ENCODE measurements at regions not wholly inside any gene's neighbourhood (a gene's known extent, or its start where the extent isn't known, plus 50 kb on each side); places are given as distances from the start of the nearest gene placed in this dataset.
"Not testable (repeated sequence)": the region's sequence is repeated elsewhere in the genome, so short reads cannot be mapped to it uniquely, and the experiment has no call there.

GRCh38 chr5:124889850-124890249 lies 143.4 kb upstream of the ZNF608 start:
- no peak for DNase-seq (ENCODE audit: low spot score)

GRCh38 chr5:124890442-124890841 lies 144.0 kb upstream of the ZNF608 start:
- intact Hi-C loops (cut with DNase I): not testable (repeated sequence)

More at GRCh38 chr5:124889850-124890249, 143.4 kb upstream of the ZNF608 start:
- intact Hi-C loops (cut with DNase I): no loop called here

GRCh38 chr5:124891179-124891578 lies 144.7 kb upstream of the ZNF608 start:
- no peak for DNase-seq (ENCODE audit: low spot score)
- intact Hi-C loops (cut with DNase I): no loop called here

More at GRCh38 chr5:124890442-124890841, 144.0 kb upstream of the ZNF608 start:
- DNase-seq (ENCODE audit: low spot score): not testable (repeated sequence)

- no peak for DNase-seq (ENCODE audit: low spot score)
- intact Hi-C loops (cut with DNase I): no loop called here
Measured at GRCh38 chr5:124892185-124892848, 145.9 kb upstream of the ZNF608 start.

- intact Hi-C loops (cut with DNase I): no loop called here
- no peak for DNase-seq (ENCODE audit: low spot score)
Measured at GRCh38 chr5:124894541-124894940, 148.1 kb upstream of the ZNF608 start.

GRCh38 chr5:124895236-124895635 lies 148.8 kb upstream of the ZNF608 start:
- DNase-seq (ENCODE audit: low spot score): no peak
- intact Hi-C loops (cut with DNase I): no loop called here

DNA sequence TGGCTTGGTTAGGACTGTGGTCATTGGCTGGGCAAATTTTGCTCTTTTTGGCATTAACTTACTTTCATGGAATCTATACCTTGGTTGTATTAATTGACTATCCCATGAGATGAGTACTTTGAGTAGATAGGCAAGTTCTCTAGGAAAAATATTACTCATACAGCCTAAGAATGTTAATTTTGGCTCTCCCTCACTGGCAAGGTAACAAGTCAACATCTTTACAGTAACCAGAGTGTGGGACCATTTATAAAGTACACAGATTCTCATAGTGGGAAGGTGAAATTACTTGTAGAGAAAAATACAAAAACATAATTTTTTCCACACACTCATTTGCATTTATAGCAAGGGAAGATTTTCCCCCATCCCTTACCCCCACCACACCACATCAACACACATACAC lies 154.6 kb upstream of the ZNF608 start:
- no peak for DNase-seq (ENCODE audit: low spot score)
- intact Hi-C loops (cut with DNase I): loop anchor here (5.0 to 10.0 kb wide), 2 partner anchors 89 to 366 kb away; no protein-coding TSS in a partner anchor

DNA sequence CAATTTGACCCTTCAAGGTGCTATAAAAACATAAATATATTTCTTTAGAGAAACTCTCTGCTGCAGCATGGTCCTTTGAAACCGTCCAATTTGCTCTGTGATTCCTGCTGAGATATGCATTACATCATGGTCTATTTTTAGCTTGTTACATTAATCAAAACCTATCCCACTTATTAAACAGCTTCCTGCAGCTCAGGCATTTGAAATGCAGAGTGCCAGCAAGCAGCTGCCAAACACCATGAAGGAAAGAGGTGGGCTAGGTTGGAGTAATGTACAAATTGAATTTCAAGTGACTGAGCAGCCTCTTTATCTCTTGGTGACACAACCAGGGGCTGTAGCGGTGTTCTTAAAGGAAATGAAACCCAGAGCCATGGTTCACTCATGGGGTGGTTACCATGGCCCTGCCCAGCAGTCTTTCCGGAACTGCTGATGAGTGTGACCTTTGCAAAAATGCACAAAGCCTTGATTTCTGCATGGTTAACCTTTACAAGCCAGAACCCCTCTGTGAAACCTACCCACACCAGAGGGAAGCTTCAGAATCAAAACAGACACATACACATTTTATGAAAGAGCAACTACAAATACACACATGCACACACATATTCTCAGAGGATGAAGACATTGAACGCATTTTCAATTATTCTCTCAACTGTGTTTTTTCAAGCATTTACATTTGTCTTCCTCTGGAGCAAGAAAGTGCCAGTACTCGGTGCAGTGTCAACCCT lies 155.8 kb upstream of the ZNF608 start:
- intact Hi-C loops (cut with DNase I): loop anchor here (5.0 to 10.0 kb wide), 2 partner anchors 90 to 367 kb away; no protein-coding TSS in a partner anchor
- no peak for DNase-seq (ENCODE audit: low spot score)

DNA sequence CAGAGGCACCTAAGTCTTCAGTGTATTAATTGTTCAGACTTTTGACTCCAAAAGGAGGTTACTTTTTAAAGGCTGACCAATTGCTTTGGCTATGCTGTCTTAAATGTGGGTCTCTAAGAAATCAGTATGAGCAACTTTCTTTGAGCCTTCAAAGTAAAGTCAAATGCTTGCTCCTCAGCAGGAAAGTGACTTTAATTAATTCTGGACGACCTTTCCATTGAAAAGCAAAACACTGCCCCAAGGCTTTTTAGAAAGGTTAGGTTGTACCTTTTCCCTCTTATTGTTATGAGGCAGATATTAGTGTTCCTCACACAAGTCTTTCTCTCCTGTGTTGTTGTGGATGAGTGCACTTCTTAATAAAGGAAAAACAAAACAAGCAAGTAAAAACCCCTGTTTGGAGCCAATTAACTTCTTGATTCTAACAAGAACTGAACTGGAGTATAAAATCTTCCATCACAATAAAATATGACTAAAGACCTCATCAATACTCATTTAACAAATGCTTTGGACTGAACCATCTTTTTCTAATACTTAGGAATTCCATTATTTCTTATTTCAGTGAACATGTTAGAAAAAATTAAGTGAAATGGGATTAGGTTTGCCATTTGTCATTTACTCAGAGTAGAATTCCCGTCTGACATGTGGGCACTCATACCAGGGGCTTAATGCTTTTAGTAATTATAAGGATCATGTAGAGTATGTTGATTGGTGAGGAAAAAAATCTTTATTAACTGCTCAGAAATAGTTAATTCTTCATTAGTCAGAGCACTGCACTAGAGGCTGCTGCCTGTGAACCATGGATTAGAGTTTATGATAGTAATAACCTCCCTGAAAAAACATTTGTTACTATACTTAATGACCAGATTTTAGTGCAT lies 159.1 kb upstream of the ZNF608 start:
- DNase-seq (ENCODE audit: low spot score): no peak
- intact Hi-C loops (cut with DNase I): loop anchor here (1.0 to 10.0 kb wide), 7 partner anchors 42 to 371 kb away; no protein-coding TSS in a partner anchor

- intact Hi-C loops (cut with DNase I): loop anchor here (1.0 to 10.0 kb wide), 7 partner anchors 41 to 372 kb away; no protein-coding TSS in a partner anchor
- DNase-seq (ENCODE audit: low spot score): no peak
Measured at GRCh38 chr5:124906339-124907097, 160.1 kb upstream of the ZNF608 start.

DNA sequence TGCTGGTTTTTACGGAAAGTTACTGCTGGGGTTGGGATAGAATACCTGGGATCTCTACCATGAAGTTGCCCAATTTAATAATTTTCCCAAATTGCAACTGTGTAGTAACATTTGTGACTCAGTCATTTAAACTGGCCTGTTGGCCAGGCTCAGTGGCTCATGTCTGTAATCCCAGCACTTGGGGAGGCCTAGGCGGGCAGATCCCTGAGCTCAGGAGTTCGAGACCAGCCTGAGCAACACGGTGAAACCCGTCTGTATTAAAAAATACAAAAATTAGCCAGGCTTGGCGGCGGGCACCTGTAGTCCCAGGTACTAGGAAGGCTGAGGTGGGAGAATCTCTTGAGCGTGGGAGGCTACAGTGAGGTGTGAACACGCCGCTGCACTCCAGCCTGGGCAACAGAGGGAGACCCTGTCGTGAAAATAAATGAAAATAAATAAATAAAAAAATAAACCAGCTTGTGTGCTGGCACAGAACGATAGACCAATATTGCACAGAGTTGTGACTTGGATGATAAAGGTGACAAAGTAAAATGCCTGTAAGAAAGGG lies 160.7 kb upstream of the ZNF608 start:
- intact Hi-C loops (cut with DNase I): loop anchor here (2.0 to 10.0 kb wide), 6 partner anchors 40 to 372 kb away; no protein-coding TSS in a partner anchor

GRCh38 chr5:124908581-124909451 lies 162.4 kb upstream of the ZNF608 start:
- intact Hi-C loops (cut with DNase I): loop anchor here (5.0 to 10.0 kb wide), 5 partner anchors 38 to 374 kb away; no protein-coding TSS in a partner anchor

More for the DNA sequence above, 160.7 kb upstream of the ZNF608 start:
- no peak for DNase-seq (ENCODE audit: low spot score)

DNA sequence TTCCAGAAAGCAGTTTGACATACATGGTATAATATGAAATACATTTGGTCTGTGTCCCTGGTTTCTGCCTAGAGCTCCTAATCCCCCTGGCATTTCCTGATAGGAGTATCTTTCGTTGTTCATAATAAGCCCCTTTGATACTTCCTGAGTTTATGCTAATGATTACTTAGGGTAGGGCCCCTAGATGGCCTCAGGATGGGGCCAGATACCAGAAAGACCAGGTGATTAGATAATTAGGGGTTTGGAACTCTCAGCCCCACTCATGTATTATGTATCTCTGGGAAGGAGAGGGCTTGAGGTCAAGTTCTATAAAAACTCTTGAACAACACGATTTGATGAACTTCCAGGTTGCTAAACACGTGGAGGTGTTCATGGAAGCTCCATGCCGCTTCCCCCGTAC lies 163.3 kb upstream of the ZNF608 start:
- intact Hi-C loops (cut with DNase I): loop anchor here (5.0 to 10.0 kb wide), 5 partner anchors 38 to 375 kb away; no protein-coding TSS in a partner anchor
- DNase-seq (ENCODE audit: low spot score): no peak

More at GRCh38 chr5:124908581-124909451, 162.4 kb upstream of the ZNF608 start:
- DNase-seq (ENCODE audit: low spot score): no peak

- no peak for DNase-seq (ENCODE audit: low spot score)
- intact Hi-C loops (cut with DNase I): no loop called here
Measured at GRCh38 chr5:124910354-124911016, 164.0 kb upstream of the ZNF608 start.

GRCh38 chr5:124912638-124913328 lies 166.3 kb upstream of the ZNF608 start:
- intact Hi-C loops (cut with DNase I): no loop called here
- DNase-seq (ENCODE audit: low spot score): no peak

DNA sequence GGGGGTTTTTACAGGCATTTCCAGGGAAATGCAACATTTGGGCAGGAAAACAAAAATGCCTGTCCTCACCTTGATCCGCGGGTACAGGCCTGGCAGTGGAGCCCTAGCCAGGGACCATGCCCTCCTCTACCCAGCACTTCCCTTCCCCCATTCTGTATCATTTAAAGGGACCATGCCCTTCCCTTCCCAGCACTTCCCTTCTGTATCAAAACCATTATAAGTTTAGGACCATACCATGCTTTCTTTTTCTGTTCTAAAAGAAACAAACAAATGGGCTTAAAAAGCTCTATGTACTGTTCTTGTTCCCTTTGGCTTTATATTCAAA lies 166.9 kb upstream of the ZNF608 start:
- no peak for DNase-seq (ENCODE audit: low spot score)
- intact Hi-C loops (cut with DNase I): no loop called here

- DNase-seq (ENCODE audit: low spot score); intact Hi-C loops (cut with DNase I): not testable (repeated sequence)
Measured at GRCh38 chr5:124916313-124916712, 169.9 kb upstream of the ZNF608 start.
